D721Med (cell line): ENCODE measurements at regions not wholly inside any gene's neighbourhood (a gene's known extent, or its start where the extent isn't known, plus 50 kb on each side); places are given as distances from the start of the nearest gene placed in this dataset.
A peak's percentile ranks its signal among the peaks of the same experiment; 100 is the strongest.

Experiments
- DNase-seq: peaks from one replicate; pipeline ENCODE4 v3.0.0; 2011; ENCODE audit warnings: low spot score; ENCODE audit not compliant: insufficient read length
- FAIRE-seq: peaks from 2 replicates; lab custom pipeline; 2011; peaks lifted over from hg19 to GRCh38; lab: Jason Lieb, UNC
- TF ChIP-seq, protein P1 (sequence below): IDR thresholded peaks from 2 replicates; pipeline ENCODE4 v1.5.1; 2012; ENCODE audit warnings: mild to moderate bottlenecking, control low read depth; ENCODE audit not compliant: insufficient read depth; ENCODE audit errors: missing control alignments

- no peak for FAIRE-seq
- TF ChIP-seq, protein P1, sequence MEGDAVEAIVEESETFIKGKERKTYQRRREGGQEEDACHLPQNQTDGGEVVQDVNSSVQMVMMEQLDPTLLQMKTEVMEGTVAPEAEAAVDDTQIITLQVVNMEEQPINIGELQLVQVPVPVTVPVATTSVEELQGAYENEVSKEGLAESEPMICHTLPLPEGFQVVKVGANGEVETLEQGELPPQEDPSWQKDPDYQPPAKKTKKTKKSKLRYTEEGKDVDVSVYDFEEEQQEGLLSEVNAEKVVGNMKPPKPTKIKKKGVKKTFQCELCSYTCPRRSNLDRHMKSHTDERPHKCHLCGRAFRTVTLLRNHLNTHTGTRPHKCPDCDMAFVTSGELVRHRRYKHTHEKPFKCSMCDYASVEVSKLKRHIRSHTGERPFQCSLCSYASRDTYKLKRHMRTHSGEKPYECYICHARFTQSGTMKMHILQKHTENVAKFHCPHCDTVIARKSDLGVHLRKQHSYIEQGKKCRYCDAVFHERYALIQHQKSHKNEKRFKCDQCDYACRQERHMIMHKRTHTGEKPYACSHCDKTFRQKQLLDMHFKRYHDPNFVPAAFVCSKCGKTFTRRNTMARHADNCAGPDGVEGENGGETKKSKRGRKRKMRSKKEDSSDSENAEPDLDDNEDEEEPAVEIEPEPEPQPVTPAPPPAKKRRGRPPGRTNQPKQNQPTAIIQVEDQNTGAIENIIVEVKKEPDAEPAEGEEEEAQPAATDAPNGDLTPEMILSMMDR: no peak
- no peak for DNase-seq
Measured at GRCh38 chr10:55137063-55137462, 336.0 kb upstream of the PCDH15 start.

GRCh38 chr10:55104738-55105137, 303.7 kb upstream of the PCDH15 start:
- TF ChIP-seq, protein P1: no peak
- no peak for FAIRE-seq
- no peak for DNase-seq

DNA sequence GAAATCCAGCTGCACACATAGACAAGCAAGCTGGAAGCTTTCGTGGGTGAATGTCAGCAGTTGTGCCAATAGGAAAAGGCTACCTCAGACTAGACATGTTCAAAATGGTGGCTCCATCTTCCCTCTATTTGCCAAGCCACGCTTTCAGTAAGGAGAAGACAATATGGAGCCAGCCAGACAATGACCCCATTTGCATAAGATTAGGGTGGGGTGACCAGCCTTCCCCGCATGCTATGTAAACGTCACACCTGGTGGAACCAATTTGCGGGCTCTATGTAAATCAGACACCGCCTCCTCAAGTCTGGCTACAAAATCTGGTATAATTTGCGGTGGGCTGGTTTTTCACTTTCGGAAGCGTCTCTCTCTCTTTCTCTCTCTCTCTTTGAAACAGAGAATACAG, 297.4 kb upstream of the PCDH15 start:
- TF ChIP-seq, protein P1: no peak
- DNase-seq (no peak), FAIRE-seq (no peak)

DNA sequence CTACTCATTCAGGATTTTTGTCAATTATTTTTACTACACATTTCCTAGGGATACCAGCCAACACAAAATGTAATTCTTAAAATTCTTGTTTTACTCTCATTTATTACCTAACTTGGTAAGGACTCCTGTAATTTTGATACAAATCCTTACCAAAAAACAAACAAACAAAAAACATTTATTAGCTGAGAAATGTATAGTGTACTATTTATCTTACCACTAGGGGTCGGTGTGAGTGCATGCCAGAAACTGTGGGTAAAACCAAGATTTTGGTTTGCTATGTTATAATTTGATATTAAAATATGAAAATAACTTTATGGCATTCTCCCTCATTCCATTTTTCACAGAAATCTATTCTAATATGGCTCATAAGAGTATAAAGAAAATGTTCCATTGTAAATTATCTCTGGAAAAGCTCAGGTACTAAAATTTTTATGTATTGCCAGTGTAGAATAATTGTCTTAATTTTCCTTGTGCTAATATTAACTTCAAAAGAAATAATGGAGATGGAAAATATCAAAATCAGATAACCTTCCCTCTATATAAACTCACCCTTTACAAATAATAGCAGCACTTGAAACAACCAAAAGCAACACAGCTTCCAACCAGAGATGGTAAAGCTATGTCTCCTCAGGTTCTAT, 290.8 kb upstream of the PCDH15 start:
- FAIRE-seq: peak; percentile 85
- TF ChIP-seq, protein P1: peak; percentile 65

GRCh38 chr10:55078121-55078520, 277.1 kb upstream of the PCDH15 start:
- FAIRE-seq (no peak), DNase-seq (no peak)
- TF ChIP-seq, protein P1: no peak

More for the DNA sequence above, 290.8 kb upstream of the PCDH15 start:
- DNase-seq: no peak

- TF ChIP-seq, protein P1: no peak
- DNase-seq: no peak
- FAIRE-seq: no peak
Measured at GRCh38 chr10:55065185-55065584, 264.2 kb upstream of the PCDH15 start.

- no peak for DNase-seq
- TF ChIP-seq, protein P1: no peak
- no peak for FAIRE-seq
Measured at GRCh38 chr10:55063811-55064210, 262.8 kb upstream of the PCDH15 start.
